CD14-positive monocyte (primary cell): ENCODE measurements at regions not wholly inside any gene's neighbourhood (a gene's known extent, or its start where the extent isn't known, plus 50 kb on each side); places are given as distances from the start of the nearest gene placed in this dataset.

Experiments used
- DNase-seq, 3 donors: peaks; one replicate each; pipeline ENCODE4 v3.0.0-alpha.2; 2011 to 2022
- H2AFZ ChIP-seq: 2 replicates; pipeline ENCODE4 v1.6.0; 2012; ENCODE audit warnings: mild to moderate bottlenecking, low read depth, low read length, inconsistent platforms; ENCODE audit not compliant: insufficient read depth, poor library complexity, severe bottlenecking
- H3K27ac ChIP-seq, 2 donors: 1 replicate in 1 of 2; 2 replicates in 1 of 2; pipeline ENCODE4 v1.5.1; 2012 to 2013; ENCODE audit warnings: low read length in 2 of 2, control low read depth in 1 of 2, inconsistent platforms in 1 of 2, low read depth in 1 of 2, mild to moderate bottlenecking in 1 of 2
- H3K27me3 ChIP-seq, 2 donors: one replicate each; pipeline versions ENCODE4 v1.6.0 to v1.6.1; 2011 to 2013; ENCODE audit warnings: low read length in 2 of 2; ENCODE audit not compliant: control insufficient read depth in 2 of 2, insufficient read depth in 2 of 2
- H3K36me3 ChIP-seq, 2 donors: replicated peaks in 1 of 2; 1 replicate in 1 of 2; 2 replicates in 1 of 2; pipeline versions ENCODE4 v1.5.1 to v1.6.1; 2012 to 2013; ENCODE audit warnings: low read length in 2 of 2, control low read depth in 1 of 2, inconsistent platforms in 1 of 2, mild to moderate bottlenecking in 1 of 2; ENCODE audit not compliant: insufficient read depth in 2 of 2, control insufficient read depth in 1 of 2
- H3K4me1 ChIP-seq, 2 donors: 1 replicate in 1 of 2; 2 replicates in 1 of 2; pipeline versions ENCODE4 v1.5.1 to v1.6.1; 2012 to 2013; ENCODE audit warnings: low read length in 2 of 2, control low read depth in 1 of 2, inconsistent platforms in 1 of 2, mild to moderate bottlenecking in 1 of 2, moderate library complexity in 1 of 2; ENCODE audit not compliant: insufficient read depth in 2 of 2, control insufficient read depth in 1 of 2
- H3K4me2 ChIP-seq: replicated peaks from 2 replicates; pipeline ENCODE3; 2012; ENCODE audit warnings: low read length, moderate library complexity, mild to moderate bottlenecking; ENCODE audit not compliant: poor library complexity, severe bottlenecking; ENCODE audit errors: extremely low read depth
- H3K4me3 ChIP-seq, 3 experiments: fragments of 200-600 bp in 1 of 3; sonication (generic) in 1 of 3; replicated peaks in 1 of 3; 1 replicate in 2 of 3; 2 replicates in 1 of 3; pipeline ENCODE4 v1.5.1; 2011 to 2013; ENCODE audit warnings: low read length in 3 of 3, mild to moderate bottlenecking in 3 of 3, control low read depth in 2 of 3, low read depth in 2 of 3, inconsistent platforms in 1 of 3, moderate library complexity in 1 of 3
- H3K79me2 ChIP-seq: 2 replicates; pipeline ENCODE4 v1.6.0; 2012; ENCODE audit warnings: mild to moderate bottlenecking, control low read depth, inconsistent platforms, low read length, moderate library complexity; ENCODE audit not compliant: insufficient read depth
- H3K9ac ChIP-seq: 2 replicates; pipeline ENCODE4 v1.6.0; 2017; ENCODE audit warnings: low read length, mild to moderate bottlenecking; ENCODE audit not compliant: insufficient read depth, poor library complexity, severe bottlenecking
- H3K9me3 ChIP-seq, 2 donors: replicated peaks in 1 of 2; 1 replicate in 1 of 2; 2 replicates in 1 of 2; pipeline versions ENCODE4 v1.5.1 to v1.6.1; 2012 to 2013; ENCODE audit warnings: low read length in 2 of 2, control low read depth in 1 of 2; ENCODE audit not compliant: control insufficient read depth in 1 of 2, insufficient read depth in 1 of 2
- H4K20me1 ChIP-seq: 2 replicates; pipeline ENCODE4 v1.6.0; 2012; ENCODE audit warnings: mild to moderate bottlenecking, low read length, control low read depth, moderate library complexity; ENCODE audit not compliant: insufficient read depth
- H3K27ac Mint-ChIP-seq, 7 donors: one replicate each; pipeline ENCODE4 v1.8.0; 2020; ENCODE audit warnings: mild to moderate bottlenecking in 7 of 7, mixed read lengths in 7 of 7, moderate library complexity in 6 of 7, inconsistent platforms in 2 of 7
- H3K27me3 Mint-ChIP-seq, 3 donors: one replicate each; pipeline ENCODE4 v1.8.0; 2021 to 2022; ENCODE audit warnings: low read depth in 3 of 3, mild to moderate bottlenecking in 3 of 3, mixed read lengths in 3 of 3, moderate library complexity in 3 of 3, inconsistent platforms in 1 of 3
- H3K36me3 Mint-ChIP-seq, 2 donors: one replicate each; pipeline ENCODE4 v1.8.0; 2020; ENCODE audit warnings: mixed read lengths in 2 of 2, inconsistent platforms in 1 of 2, mild to moderate bottlenecking in 1 of 2
- H3K4me1 Mint-ChIP-seq: one replicate; pipeline ENCODE4 v1.8.0; 2020; ENCODE audit warnings: mild to moderate bottlenecking, mixed read lengths
- H3K4me3 Mint-ChIP-seq, 2 donors: one replicate each; pipeline ENCODE4 v1.8.0; 2020; ENCODE audit warnings: mild to moderate bottlenecking in 2 of 2, mixed read lengths in 2 of 2, moderate library complexity in 1 of 2
- H3K9me3 Mint-ChIP-seq, 7 donors: one replicate each; pipeline ENCODE4 v1.8.0; 2020 to 2022; ENCODE audit warnings: mixed read lengths in 7 of 7, mild to moderate bottlenecking in 6 of 7, moderate library complexity in 6 of 7, inconsistent platforms in 2 of 7
- WGBS: methylation state at CpG from one replicate; pipeline ENCODE4 v1.1.5; 2013; ENCODE audit warnings: missing lambda C conversion rate; ENCODE audit not compliant: insufficient coverage; 5-methylcytosine and 5-hydroxymethylcytosine counted together
- intact Hi-C, 2 donors: fragments of 100-400 bp; cut with micrococcal nuclease; formaldehyde crosslinking; loops; one replicate each; pipeline versions ENCODE4 v1.15.0 to v1.15.1; 2023
- TF ChIP-seq, protein P1 (sequence below): fragments of 200-600 bp; IDR thresholded peaks from one replicate; pipeline ENCODE4 v1.8.0; 2022; ENCODE audit warnings: antibody characterized with exemption, mild to moderate bottlenecking

DNA sequence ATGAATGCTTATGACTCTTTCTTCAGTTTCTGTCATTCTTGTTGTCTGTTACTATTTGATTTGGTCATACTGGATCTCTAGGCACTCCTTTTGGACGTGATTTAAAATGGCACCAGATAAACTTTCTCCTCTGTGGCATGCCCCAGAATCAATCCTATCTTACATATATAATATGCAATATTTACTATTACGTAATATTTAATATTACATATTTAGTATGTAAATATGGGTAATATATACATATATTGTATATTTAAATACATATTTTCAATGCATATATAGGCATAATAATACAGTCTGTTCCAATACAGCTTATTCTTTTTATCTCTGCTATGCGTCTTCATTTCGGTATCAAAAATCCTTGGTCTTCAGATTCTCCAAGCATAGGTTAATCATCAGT lies 104.4 kb upstream of the PRR20A start:
- Histone ChIP-seq H3K4me2 (no peak overlapping the region), H3K4me3 (no peak overlapping the region), H3K79me2 (no peaks in the 10 kb centered on the region), H3K27me3 (no peaks in the 10 kb centered on the region), H4K20me1 (no peaks in the 10 kb centered on the region), H3K9ac (no peak overlapping the region), H3K4me1 (no peaks in the 10 kb centered on the region), H2AFZ (no peak overlapping the region), H3K9me3 (no peaks in the 10 kb centered on the region), H3K36me3 (no peaks in the 10 kb centered on the region), H3K27ac (no peak overlapping the region)
- TF ChIP-seq, protein P1, sequence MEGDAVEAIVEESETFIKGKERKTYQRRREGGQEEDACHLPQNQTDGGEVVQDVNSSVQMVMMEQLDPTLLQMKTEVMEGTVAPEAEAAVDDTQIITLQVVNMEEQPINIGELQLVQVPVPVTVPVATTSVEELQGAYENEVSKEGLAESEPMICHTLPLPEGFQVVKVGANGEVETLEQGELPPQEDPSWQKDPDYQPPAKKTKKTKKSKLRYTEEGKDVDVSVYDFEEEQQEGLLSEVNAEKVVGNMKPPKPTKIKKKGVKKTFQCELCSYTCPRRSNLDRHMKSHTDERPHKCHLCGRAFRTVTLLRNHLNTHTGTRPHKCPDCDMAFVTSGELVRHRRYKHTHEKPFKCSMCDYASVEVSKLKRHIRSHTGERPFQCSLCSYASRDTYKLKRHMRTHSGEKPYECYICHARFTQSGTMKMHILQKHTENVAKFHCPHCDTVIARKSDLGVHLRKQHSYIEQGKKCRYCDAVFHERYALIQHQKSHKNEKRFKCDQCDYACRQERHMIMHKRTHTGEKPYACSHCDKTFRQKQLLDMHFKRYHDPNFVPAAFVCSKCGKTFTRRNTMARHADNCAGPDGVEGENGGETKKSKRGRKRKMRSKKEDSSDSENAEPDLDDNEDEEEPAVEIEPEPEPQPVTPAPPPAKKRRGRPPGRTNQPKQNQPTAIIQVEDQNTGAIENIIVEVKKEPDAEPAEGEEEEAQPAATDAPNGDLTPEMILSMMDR = no peak
- H3K9me3 Mint-ChIP-seq = peaks cover 0 to 3% (median under 1%) of the 10 kb centered on the region in 7 donors
- H3K4me1 Mint-ChIP-seq = no peaks in the 10 kb centered on the region
- no CpG with 5 or more reads among the region's 4 CpGs for WGBS
- no peaks in the 10 kb centered on the region for H3K27me3 Mint-ChIP-seq
- DNase-seq = no peak
- no peaks in the 10 kb centered on the region for H3K36me3 Mint-ChIP-seq
- H3K27ac Mint-ChIP-seq = no peak overlapping the region
- intact Hi-C loops = no loop called here
- H3K4me3 Mint-ChIP-seq = no peak overlapping the region

DNA sequence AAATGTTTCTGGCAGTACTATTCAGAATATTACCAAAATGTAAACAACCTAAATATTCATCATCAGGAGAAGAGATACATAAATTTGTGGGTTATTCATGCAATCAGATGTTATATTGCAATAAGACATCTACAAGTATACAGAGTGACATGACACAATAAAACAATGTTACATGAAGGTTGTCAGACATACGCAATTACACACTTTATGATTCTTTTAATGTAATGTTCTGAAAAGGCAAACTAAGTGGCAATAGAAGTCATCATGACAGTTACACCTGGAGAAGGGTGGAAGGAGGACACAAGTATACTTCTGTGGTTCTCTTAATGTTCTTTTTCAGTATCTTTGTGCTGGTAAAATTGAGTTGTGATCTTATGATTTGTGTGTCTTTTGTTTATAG lies 95.8 kb upstream of the PRR20A start:
- Histone ChIP-seq H3K4me2 (no peak overlapping the region), H3K27me3 (no peaks in the 10 kb centered on the region), H3K9ac (no peak overlapping the region), H3K79me2 (no peaks in the 10 kb centered on the region), H3K9me3 (peaks cover 0 to 6% of the 10 kb centered on the region in 2 donors), H3K36me3 (no peaks in the 10 kb centered on the region), H4K20me1 (no peaks in the 10 kb centered on the region), H3K27ac (no peak overlapping the region), H3K4me1 (no peaks in the 10 kb centered on the region), H2AFZ (no peak overlapping the region), H3K4me3 (no peak overlapping the region)
- no peaks in the 10 kb centered on the region for H3K4me1 Mint-ChIP-seq
- peaks cover 0 to 8% (median 3%) of the 10 kb centered on the region in 7 donors for H3K9me3 Mint-ChIP-seq
- H3K36me3 Mint-ChIP-seq = no peaks in the 10 kb centered on the region
- no peak overlapping the region for H3K27ac Mint-ChIP-seq
- no peak for DNase-seq
- H3K4me3 Mint-ChIP-seq = no peak overlapping the region
- intact Hi-C loops = no loop called here
- no peaks in the 10 kb centered on the region for H3K27me3 Mint-ChIP-seq
- no CpG with 5 or more reads among the region's 1 CpG for WGBS
- TF ChIP-seq, protein P1 = no peak
